Type B pancreatic cell (in vitro differentiated cells): ENCODE measurements at regions not wholly inside any gene's neighbourhood (a gene's known extent, or its start where the extent isn't known, plus 50 kb on each side); places are given as distances from the start of the nearest gene placed in this dataset.

ENCODE experiments used
- DNase-seq: peaks from one replicate; pipeline ENCODE4 v3.0.0; 2021; ENCODE audit warnings: mixed read lengths; ENCODE audit not compliant: unreplicated experiment; ENCODE audit errors: extremely low spot score
- H3K27ac Mint-ChIP-seq: 2 replicates; pipeline ENCODE4 v1.8.0; 2021; ENCODE audit warnings: mild to moderate bottlenecking, mixed read lengths
- H3K27me3 Mint-ChIP-seq: 2 replicates; pipeline ENCODE4 v1.8.0; 2021; ENCODE audit warnings: mixed read lengths
- H3K36me3 Mint-ChIP-seq: 2 replicates; pipeline ENCODE4 v1.8.0; 2021; ENCODE audit warnings: mixed read lengths
- H3K4me1 Mint-ChIP-seq: one replicate; pipeline ENCODE4 v1.8.0; 2021; ENCODE audit warnings: mixed read lengths; ENCODE audit not compliant: unreplicated experiment
- H3K4me3 Mint-ChIP-seq: 2 replicates; pipeline ENCODE4 v1.8.0; 2021; ENCODE audit warnings: mild to moderate bottlenecking, mixed read lengths
- H3K9me3 Mint-ChIP-seq: 2 replicates; pipeline ENCODE4 v1.8.0; 2021; ENCODE audit warnings: mixed read lengths
- TF ChIP-seq, protein P1 (sequence below): fragments of 200-600 bp; sonication (generic); conservative IDR thresholded peaks from 2 replicates; pipeline ENCODE4 v1.5.0; 2021; ENCODE audit warnings: antibody characterized with exemption, mild to moderate bottlenecking

DNA sequence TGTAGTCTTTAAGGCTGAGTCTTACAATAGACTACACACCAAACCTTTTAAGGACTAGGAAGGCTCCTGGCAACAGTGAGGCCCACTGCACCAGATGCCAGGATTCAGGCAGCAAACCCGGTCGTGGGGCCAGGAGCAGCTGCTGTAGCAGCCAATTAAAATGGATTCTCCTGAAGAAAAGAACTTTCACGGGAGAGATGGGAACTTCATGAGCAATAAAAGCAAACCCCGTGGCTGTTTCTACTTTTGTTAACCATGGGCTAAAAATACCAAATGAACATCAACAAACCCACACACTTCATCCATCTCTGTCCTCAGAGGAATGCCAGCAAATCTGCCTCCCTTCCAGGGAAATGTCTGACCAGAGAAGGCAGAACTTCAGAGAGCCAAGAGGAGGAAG lies 101.4 kb downstream of the BTC start:
- Mint-ChIP-seq H3K27ac (no peak overlapping the region), H3K4me3 (no peak overlapping the region), H3K27me3 (no peaks in the 10 kb centered on the region), H3K36me3 (no peaks in the 10 kb centered on the region), H3K9me3 (no peaks in the 10 kb centered on the region), H3K4me1 (peaks cover 18% of the 10 kb centered on the region)
- TF ChIP-seq, protein P1, sequence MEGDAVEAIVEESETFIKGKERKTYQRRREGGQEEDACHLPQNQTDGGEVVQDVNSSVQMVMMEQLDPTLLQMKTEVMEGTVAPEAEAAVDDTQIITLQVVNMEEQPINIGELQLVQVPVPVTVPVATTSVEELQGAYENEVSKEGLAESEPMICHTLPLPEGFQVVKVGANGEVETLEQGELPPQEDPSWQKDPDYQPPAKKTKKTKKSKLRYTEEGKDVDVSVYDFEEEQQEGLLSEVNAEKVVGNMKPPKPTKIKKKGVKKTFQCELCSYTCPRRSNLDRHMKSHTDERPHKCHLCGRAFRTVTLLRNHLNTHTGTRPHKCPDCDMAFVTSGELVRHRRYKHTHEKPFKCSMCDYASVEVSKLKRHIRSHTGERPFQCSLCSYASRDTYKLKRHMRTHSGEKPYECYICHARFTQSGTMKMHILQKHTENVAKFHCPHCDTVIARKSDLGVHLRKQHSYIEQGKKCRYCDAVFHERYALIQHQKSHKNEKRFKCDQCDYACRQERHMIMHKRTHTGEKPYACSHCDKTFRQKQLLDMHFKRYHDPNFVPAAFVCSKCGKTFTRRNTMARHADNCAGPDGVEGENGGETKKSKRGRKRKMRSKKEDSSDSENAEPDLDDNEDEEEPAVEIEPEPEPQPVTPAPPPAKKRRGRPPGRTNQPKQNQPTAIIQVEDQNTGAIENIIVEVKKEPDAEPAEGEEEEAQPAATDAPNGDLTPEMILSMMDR: no peak
- DNase-seq: no peak
